A673 (cell line): ENCODE measurements at regions not wholly inside any gene's neighbourhood (a gene's known extent, or its start where the extent isn't known, plus 50 kb on each side); places are given as distances from the start of the nearest gene placed in this dataset.
"Not testable (repeated sequence)": the region's sequence is repeated elsewhere in the genome, so short reads cannot be mapped to it uniquely, and the experiment has no call there.

ENCODE experiments used
- BruUV-seq: library from RNA; stranded (reverse); fragments of 400-500 nt; replicated peaks from 2 replicates; lab custom pipeline; 2021; lab: Mats Ljungman, UMichigan
- CTCF ChIA-PET: fragments of 300-600 bp; sonication (Branson Sonifier 250); formaldehyde crosslinking; loops from one replicate; lab custom pipeline; 2022; ENCODE audit warnings: antibody characterized with exemption; lab: Charles Lee
- POLR2A ChIA-PET: fragments of 300-600 bp; sonication (Branson Sonifier 250); formaldehyde crosslinking; loops from one replicate; lab custom pipeline; 2022; ENCODE audit warnings: antibody characterized with exemption; ENCODE audit not compliant: low non-redundant PET; lab: Charles Lee
- DNase-seq: peaks from one replicate; pipeline ENCODE4 v3.0.0-alpha.2; 2015; ENCODE audit warnings: low spot score
- H3K27ac ChIP-seq: fragments of 200-600 bp; sonication (generic); 2 replicates; pipeline ENCODE4 v1.5.1; 2016; ENCODE audit warnings: mixed run types, low read depth, mild to moderate bottlenecking, mixed read lengths, antibody characterized with exemption, low read length; ENCODE audit not compliant: poor library complexity, severe bottlenecking
- H3K27me3 ChIP-seq: fragments of 200-600 bp; sonication (generic); replicated peaks from 2 replicates; pipeline ENCODE4 v1.6.1; 2017; ENCODE audit warnings: mixed run types, low read depth, mild to moderate bottlenecking, mixed read lengths, antibody characterized with exemption, low read length; ENCODE audit not compliant: insufficient read depth, poor library complexity
- H3K36me3 ChIP-seq: fragments of 200-600 bp; sonication (generic); 2 replicates; pipeline ENCODE4 v1.6.1; 2016; ENCODE audit warnings: mixed run types, mild to moderate bottlenecking, mixed read lengths, antibody characterized with exemption, low read length; ENCODE audit not compliant: insufficient read depth, poor library complexity, severe bottlenecking
- H3K4me1 ChIP-seq: fragments of 200-600 bp; sonication (generic); 2 replicates; pipeline ENCODE4 v1.6.1; 2017; ENCODE audit warnings: mixed run types, mild to moderate bottlenecking, mixed read lengths, antibody characterized with exemption, low read length; ENCODE audit not compliant: insufficient read depth, poor library complexity, severe bottlenecking
- H3K4me3 ChIP-seq: fragments of 200-600 bp; sonication (generic); 2 replicates; pipeline ENCODE4 v1.5.1; 2016; ENCODE audit warnings: low read depth, mixed run types, mild to moderate bottlenecking, mixed read lengths, low read length; ENCODE audit not compliant: poor library complexity, severe bottlenecking
- H3K9me3 ChIP-seq: fragments of 200-600 bp; sonication (generic); 2 replicates; pipeline ENCODE4 v1.6.1; 2016; ENCODE audit warnings: mixed run types, low read depth, mild to moderate bottlenecking, mixed read lengths, antibody characterized with exemption, low read length; ENCODE audit not compliant: poor library complexity, severe bottlenecking
- EZH2 ChIP-seq: fragments of 200-600 bp; sonication (generic); IDR thresholded peaks from 2 replicates; pipeline ENCODE4 v1.6.1; 2017; ENCODE audit warnings: borderline replicate concordance, low read depth, mild to moderate bottlenecking, mixed read lengths, antibody characterized with exemption, low read length; ENCODE audit not compliant: poor library complexity, severe bottlenecking
- intact Hi-C: fragments of 100-400 bp; cut with micrococcal nuclease; formaldehyde crosslinking; loops from one replicate; pipeline ENCODE4 v1.10.0; 2022; ENCODE audit not compliant: unreplicated experiment
- TF ChIP-seq, protein P1 (sequence below): fragments of 300-800, 200-600 bp; sonication (generic); conservative IDR thresholded peaks from 2 replicates; pipeline ENCODE4 v1.5.1; 2017; ENCODE audit warnings: low read depth, mild to moderate bottlenecking, antibody characterized with exemption, low read length, moderate library complexity, mixed read lengths

DNA sequence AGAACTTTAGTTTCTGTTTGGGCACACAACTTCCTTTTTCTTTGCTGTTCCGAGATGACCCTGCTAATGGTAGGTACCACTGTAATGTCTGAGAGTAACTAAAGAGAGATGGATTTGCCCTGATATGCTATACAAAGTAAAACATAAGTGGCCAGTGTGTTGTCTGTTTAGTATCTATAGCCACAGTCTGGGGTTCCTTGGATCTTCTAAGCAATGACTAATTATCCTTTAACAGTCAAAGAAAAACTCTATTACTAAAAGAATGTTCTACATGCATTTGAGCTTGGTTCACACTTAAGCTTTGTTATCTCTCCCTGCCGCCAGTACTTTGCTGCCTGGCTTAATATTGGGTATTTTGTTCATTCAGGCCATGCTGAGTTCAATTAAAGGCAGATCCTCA, 1051.9 kb upstream of the FLRT2 start:
- intact Hi-C loops: no loop called here
- ChIA-PET POLR2A (no interaction called here), CTCF (no interaction called here)
- no peak overlapping the region for H3K27ac ChIP-seq
- no TSS peak for BruUV-seq
- no peaks in the 10 kb centered on the region for H3K36me3 ChIP-seq
- DNase-seq: no peak
- no peak overlapping the region for H3K4me3 ChIP-seq
- no peaks in the 10 kb centered on the region for H3K27me3 ChIP-seq
- H3K9me3 ChIP-seq: no peaks in the 10 kb centered on the region
- H3K4me1 ChIP-seq: peaks cover 8% of the 10 kb centered on the region
- TF ChIP-seq EZH2: no peak
- TF ChIP-seq, protein P1, sequence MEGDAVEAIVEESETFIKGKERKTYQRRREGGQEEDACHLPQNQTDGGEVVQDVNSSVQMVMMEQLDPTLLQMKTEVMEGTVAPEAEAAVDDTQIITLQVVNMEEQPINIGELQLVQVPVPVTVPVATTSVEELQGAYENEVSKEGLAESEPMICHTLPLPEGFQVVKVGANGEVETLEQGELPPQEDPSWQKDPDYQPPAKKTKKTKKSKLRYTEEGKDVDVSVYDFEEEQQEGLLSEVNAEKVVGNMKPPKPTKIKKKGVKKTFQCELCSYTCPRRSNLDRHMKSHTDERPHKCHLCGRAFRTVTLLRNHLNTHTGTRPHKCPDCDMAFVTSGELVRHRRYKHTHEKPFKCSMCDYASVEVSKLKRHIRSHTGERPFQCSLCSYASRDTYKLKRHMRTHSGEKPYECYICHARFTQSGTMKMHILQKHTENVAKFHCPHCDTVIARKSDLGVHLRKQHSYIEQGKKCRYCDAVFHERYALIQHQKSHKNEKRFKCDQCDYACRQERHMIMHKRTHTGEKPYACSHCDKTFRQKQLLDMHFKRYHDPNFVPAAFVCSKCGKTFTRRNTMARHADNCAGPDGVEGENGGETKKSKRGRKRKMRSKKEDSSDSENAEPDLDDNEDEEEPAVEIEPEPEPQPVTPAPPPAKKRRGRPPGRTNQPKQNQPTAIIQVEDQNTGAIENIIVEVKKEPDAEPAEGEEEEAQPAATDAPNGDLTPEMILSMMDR: no peak

DNA sequence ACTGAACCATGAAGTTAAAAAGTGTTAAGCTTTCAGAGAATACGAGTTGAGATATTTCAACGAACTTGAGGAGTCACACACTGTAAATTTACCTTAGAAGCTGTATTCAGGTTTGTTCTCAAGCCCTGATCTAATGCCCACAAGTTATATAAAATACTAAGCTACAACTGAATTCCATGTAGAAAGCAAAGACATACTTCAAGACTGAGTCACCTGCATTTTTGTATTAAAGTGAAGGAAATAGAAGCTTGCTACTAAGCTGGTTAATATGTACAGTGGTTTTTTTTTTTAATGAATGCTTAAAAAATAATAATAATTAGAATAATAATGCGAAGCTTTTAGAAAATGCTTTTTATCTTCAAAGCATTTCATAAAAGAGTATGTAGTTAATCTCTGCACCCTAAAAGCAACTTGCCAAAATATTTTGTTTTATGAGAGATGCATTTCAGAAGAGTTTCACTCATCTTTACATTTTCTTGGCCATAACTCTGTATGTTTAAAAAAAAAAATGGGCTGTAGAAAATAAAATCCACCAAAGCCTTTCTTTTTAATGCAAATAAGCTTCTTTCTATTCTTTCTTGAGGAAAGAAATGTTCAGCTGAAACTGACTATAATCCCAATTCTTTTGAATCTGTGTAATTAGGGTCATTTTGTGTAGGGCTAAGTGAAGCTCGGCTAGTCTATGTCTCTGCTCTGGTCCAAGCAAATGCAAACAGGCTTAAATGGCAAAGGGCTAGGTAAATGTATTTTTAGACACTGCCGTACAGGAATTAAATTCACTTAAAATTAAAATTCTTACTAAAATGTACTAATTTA, 1047.5 kb upstream of the FLRT2 start:
- H3K4me1 ChIP-seq: peaks cover 8% of the 10 kb centered on the region
- ChIA-PET POLR2A (interaction anchor here (0.6 kb wide), 1 partner anchor 26 kb away, joined by 3 read pairs; no protein-coding TSS in a partner anchor), CTCF (no interaction called here)
- intact Hi-C loops: no loop called here
- peak; percentile 23 for DNase-seq
- no TSS peak for BruUV-seq
- no peak overlapping the region for H3K27ac ChIP-seq
- no peak overlapping the region for H3K4me3 ChIP-seq
- no peaks in the 10 kb centered on the region for H3K27me3 ChIP-seq
- TF ChIP-seq, protein P1: no peak
- TF ChIP-seq EZH2: no peak
- H3K9me3 ChIP-seq: no peaks in the 10 kb centered on the region
- no peaks in the 10 kb centered on the region for H3K36me3 ChIP-seq

- H3K27ac ChIP-seq: no peak overlapping the region
- no peak for DNase-seq
- TF ChIP-seq, protein P1: no peak
- TF ChIP-seq EZH2: no peak
- CTCF ChIA-PET: no interaction called here
- peaks cover 8% of the 10 kb centered on the region for H3K4me1 ChIP-seq
- no peaks in the 10 kb centered on the region for H3K27me3 ChIP-seq
- H3K9me3 ChIP-seq: no peaks in the 10 kb centered on the region
- H3K36me3 ChIP-seq: no peaks in the 10 kb centered on the region
- BruUV-seq: no TSS peak
- intact Hi-C loops: no loop called here
- POLR2A ChIA-PET: no interaction called here
- no peak overlapping the region for H3K4me3 ChIP-seq
Observed at GRCh38 chr14:84483072-84483420, 1046.9 kb upstream of the FLRT2 start.

DNA sequence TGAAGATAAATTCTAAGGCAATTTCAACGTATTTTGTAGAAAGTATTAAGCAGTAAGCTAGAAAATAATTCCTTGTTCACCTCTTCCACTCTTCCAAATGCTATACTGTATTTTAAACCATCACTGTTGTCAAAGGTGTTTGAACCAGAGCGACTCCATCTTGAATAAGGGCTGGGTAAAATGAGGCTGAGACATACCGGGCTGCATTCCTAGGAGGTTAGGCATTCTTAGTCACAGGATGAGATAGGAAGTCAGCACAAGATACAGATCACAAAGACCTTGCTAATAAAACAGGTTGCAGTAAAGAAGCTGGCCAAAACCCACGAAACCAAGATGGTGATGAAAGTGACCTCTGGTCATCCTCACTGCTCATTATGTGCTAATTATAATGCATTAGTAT, 1045.7 kb upstream of the FLRT2 start:
- BruUV-seq, CTCF ChIA-PET, H3K4me1 ChIP-seq, H3K27me3 ChIP-seq, H3K4me3 ChIP-seq, intact Hi-C loops, H3K27ac ChIP-seq, H3K9me3 ChIP-seq, H3K36me3 ChIP-seq, DNase-seq: not testable (repeated sequence)
- POLR2A ChIA-PET: interaction anchor here (0.8 kb wide), 1 partner anchor 502 kb away, joined by 4 read pairs; no protein-coding TSS in a partner anchor
